ENCODE measurements at regions not wholly inside any gene's neighbourhood (a gene's known extent, or its start where the extent isn't known, plus 50 kb on each side); places are given as distances from the start of the nearest gene placed in this dataset.

- DNase-seq (ENCODE audit: extremely low spot score, unreplicated experiment), result no peak
- Mint-ChIP-seq H3K9me3 (ENCODE audit: unreplicated experiment) (no peaks in the 10 kb centered on the region), H3K27ac (ENCODE audit: unreplicated experiment) (no peak overlapping the region), H3K27me3 (ENCODE audit: unreplicated experiment) (peaks cover 31% of the 10 kb centered on the region), H3K4me1 (ENCODE audit: unreplicated experiment) (no peaks in the 10 kb centered on the region), H3K4me3 (ENCODE audit: unreplicated experiment) (no peak overlapping the region), H3K36me3 (ENCODE audit: unreplicated experiment) (no peaks in the 10 kb centered on the region)
- peak; percentile 64 for TF ChIP-seq CTCF (IDR thresholded peaks at IDR 0.05)
Observed at GRCh38 chr3:137110392-137110996, 152.7 kb downstream of the IL20RB start.

GRCh38 chr3:137111497-137111896, 153.7 kb downstream of the IL20RB start:
- H3K36me3 Mint-ChIP-seq (ENCODE audit: unreplicated experiment), result no peaks in the 10 kb centered on the region
- H3K4me1 Mint-ChIP-seq (ENCODE audit: unreplicated experiment), result no peaks in the 10 kb centered on the region
- peaks cover 31% of the 10 kb centered on the region for H3K27me3 Mint-ChIP-seq (ENCODE audit: unreplicated experiment)
- H3K9me3 Mint-ChIP-seq (ENCODE audit: unreplicated experiment), result no peaks in the 10 kb centered on the region
- no peak overlapping the region for H3K27ac Mint-ChIP-seq (ENCODE audit: unreplicated experiment)
- no peak for TF ChIP-seq CTCF (IDR thresholded peaks at IDR 0.05)
- no peak for DNase-seq (ENCODE audit: extremely low spot score, unreplicated experiment)
- H3K4me3 Mint-ChIP-seq (ENCODE audit: unreplicated experiment), result no peak overlapping the region

GRCh38 chr3:137116619-137117018, 158.8 kb downstream of the IL20RB start:
- H3K36me3 Mint-ChIP-seq (ENCODE audit: unreplicated experiment), result no peaks in the 10 kb centered on the region
- H3K4me3 Mint-ChIP-seq (ENCODE audit: unreplicated experiment), result no peak overlapping the region
- no peak for TF ChIP-seq CTCF (IDR thresholded peaks at IDR 0.05)
- no peaks in the 10 kb centered on the region for H3K4me1 Mint-ChIP-seq (ENCODE audit: unreplicated experiment)
- DNase-seq (ENCODE audit: extremely low spot score, unreplicated experiment), result no peak
- no peaks in the 10 kb centered on the region for H3K9me3 Mint-ChIP-seq (ENCODE audit: unreplicated experiment)
- H3K27me3 Mint-ChIP-seq (ENCODE audit: unreplicated experiment), result peaks cover 35% of the 10 kb centered on the region
- H3K27ac Mint-ChIP-seq (ENCODE audit: unreplicated experiment), result no peak overlapping the region

- H3K4me3 Mint-ChIP-seq (ENCODE audit: unreplicated experiment), result no peak overlapping the region
- no peak for DNase-seq (ENCODE audit: extremely low spot score, unreplicated experiment)
Observed at GRCh38 chr3:137121704-137122314, 164.0 kb downstream of the IL20RB start.

More at GRCh38 chr3:137121704-137122314, 164.0 kb downstream of the IL20RB start:
- H3K27ac Mint-ChIP-seq (ENCODE audit: unreplicated experiment), result no peak overlapping the region
- H3K36me3 Mint-ChIP-seq (ENCODE audit: unreplicated experiment), result no peaks in the 10 kb centered on the region
- no peaks in the 10 kb centered on the region for H3K4me1 Mint-ChIP-seq (ENCODE audit: unreplicated experiment)
- no peaks in the 10 kb centered on the region for H3K9me3 Mint-ChIP-seq (ENCODE audit: unreplicated experiment)
- H3K27me3 Mint-ChIP-seq (ENCODE audit: unreplicated experiment), result peaks cover 22% of the 10 kb centered on the region
- peak; percentile 49 for TF ChIP-seq CTCF (IDR thresholded peaks at IDR 0.05)
